H9 (cell line): ENCODE measurements at regions not wholly inside any gene's neighbourhood (a gene's known extent, or its start where the extent isn't known, plus 50 kb on each side); places are given as distances from the start of the nearest gene placed in this dataset.

Source experiments
- DNase-seq: peaks from one replicate; pipeline ENCODE4 v3.0.0-alpha.2; 2017
- H2AFZ ChIP-seq: one replicate; pipeline ENCODE4 v1.6.1; 2013; ENCODE audit warnings: mild to moderate bottlenecking, low read length, control low read depth, moderate library complexity
- H2AK5ac ChIP-seq: 2 replicates; pipeline ENCODE4 v1.6.1; 2013; ENCODE audit warnings: low read length, control low read depth, mixed read lengths; ENCODE audit not compliant: insufficient read length
- H2BK120ac ChIP-seq: one replicate; pipeline ENCODE4 v1.6.1; 2013; ENCODE audit warnings: low read depth, mild to moderate bottlenecking, low read length, control low read depth, inconsistent platforms; ENCODE audit not compliant: poor library complexity, severe bottlenecking
- H2BK12ac ChIP-seq: 2 replicates; pipeline ENCODE4 v1.6.1; 2013; ENCODE audit warnings: low read length, control low read depth, mixed read lengths, low read depth; ENCODE audit not compliant: insufficient read length
- H2BK15ac ChIP-seq: 2 replicates; pipeline ENCODE4 v1.6.1; 2013; ENCODE audit warnings: low read depth, low read length, control low read depth
- H2BK20ac ChIP-seq: one replicate; pipeline ENCODE4 v1.6.1; 2013; ENCODE audit warnings: low read depth, mild to moderate bottlenecking, low read length, control low read depth, inconsistent platforms; ENCODE audit not compliant: poor library complexity, severe bottlenecking
- H2BK5ac ChIP-seq: 2 replicates; pipeline ENCODE4 v1.6.1; 2013; ENCODE audit warnings: low read length, control low read depth, mixed read lengths; ENCODE audit not compliant: insufficient read length
- H3K14ac ChIP-seq: 2 replicates; pipeline ENCODE4 v1.6.1; 2013; ENCODE audit warnings: low read length, control low read depth; ENCODE audit not compliant: insufficient read depth
- H3K18ac ChIP-seq: 2 replicates; pipeline ENCODE4 v1.6.1; 2013; ENCODE audit warnings: low read depth, mild to moderate bottlenecking, mixed read lengths, low read length, control low read depth; ENCODE audit not compliant: insufficient read length
- H3K23ac ChIP-seq: 2 replicates; pipeline ENCODE4 v1.6.1; 2013; ENCODE audit warnings: low read length, control low read depth, mixed read lengths, low read depth; ENCODE audit not compliant: insufficient read length
- H3K23me2 ChIP-seq: 2 replicates; pipeline ENCODE4 v1.6.1; 2013; ENCODE audit warnings: low read depth, mild to moderate bottlenecking, mixed read lengths, low read length, control low read depth; ENCODE audit not compliant: insufficient read length, poor library complexity, severe bottlenecking
- H3K27ac ChIP-seq: 2 replicates; pipeline ENCODE4 v1.5.1; 2013; ENCODE audit warnings: low read length, control low read depth, mixed read lengths, low read depth; ENCODE audit not compliant: insufficient read length
- H3K27me3 ChIP-seq: 2 replicates; pipeline ENCODE4 v1.6.1; 2013; ENCODE audit warnings: low read length, control low read depth, inconsistent platforms; ENCODE audit not compliant: insufficient read depth
- H3K4ac ChIP-seq: 2 replicates; pipeline ENCODE4 v1.6.1; 2013; ENCODE audit warnings: low read depth, mild to moderate bottlenecking, control low read depth, inconsistent platforms, low read length, moderate library complexity
- H3K4me1 ChIP-seq: 2 replicates; pipeline ENCODE4 v1.6.1; 2013; ENCODE audit warnings: low read length, control low read depth, inconsistent platforms; ENCODE audit not compliant: insufficient read depth
- H3K4me2 ChIP-seq: 2 replicates; pipeline ENCODE4 v1.6.1; 2013; ENCODE audit warnings: low read length, control low read depth, mixed read lengths; ENCODE audit not compliant: insufficient read length, insufficient read depth
- H3K56ac ChIP-seq: 2 replicates; pipeline ENCODE4 v1.6.1; 2013; ENCODE audit warnings: low read depth, mild to moderate bottlenecking, mixed read lengths, low read length, control low read depth; ENCODE audit not compliant: insufficient read length
- H3K79me1 ChIP-seq: 2 replicates; pipeline ENCODE4 v1.6.1; 2013; ENCODE audit warnings: low read depth, mild to moderate bottlenecking, moderate library complexity, low read length, control low read depth, inconsistent platforms; ENCODE audit not compliant: insufficient read depth, poor library complexity, severe bottlenecking
- H3K79me2 ChIP-seq: 2 replicates; pipeline ENCODE4 v1.6.1; 2013; ENCODE audit warnings: low read length, control low read depth, inconsistent platforms; ENCODE audit not compliant: insufficient read depth
- H3K9ac ChIP-seq: 2 replicates; pipeline ENCODE4 v1.6.1; 2013; ENCODE audit warnings: low read length, control low read depth, mixed read lengths; ENCODE audit not compliant: insufficient read length; ENCODE audit errors: extremely low read depth
- H3K9me3 ChIP-seq: one replicate; pipeline ENCODE4 v1.6.1; 2013; ENCODE audit warnings: low read depth, low read length, inconsistent platforms; ENCODE audit not compliant: control insufficient read depth
- H3T11ph ChIP-seq: one replicate; pipeline ENCODE4 v1.6.1; 2013; ENCODE audit warnings: mild to moderate bottlenecking, low read length, control low read depth, inconsistent platforms
- H4K20me1 ChIP-seq: one replicate; pipeline ENCODE4 v1.6.1; 2013; ENCODE audit not compliant: control insufficient read depth, insufficient read length, insufficient read depth
- H4K5ac ChIP-seq: 2 replicates; pipeline ENCODE4 v1.6.1; 2013; ENCODE audit warnings: low read depth, mild to moderate bottlenecking, mixed read lengths, low read length, control low read depth; ENCODE audit not compliant: insufficient read length
- H4K8ac ChIP-seq: replicated peaks from 2 replicates; pipeline ENCODE4 v1.6.1; 2013; ENCODE audit warnings: low read length, control low read depth, mixed read lengths, low read depth; ENCODE audit not compliant: insufficient read length
- H4K91ac ChIP-seq: 2 replicates; pipeline ENCODE4 v1.6.1; 2013; ENCODE audit warnings: low read depth, mild to moderate bottlenecking, moderate library complexity, mixed read lengths, low read length, control low read depth; ENCODE audit not compliant: insufficient read length
- H3K27ac Mint-ChIP-seq, 3 experiments: 2 replicates in 2 of 3; 3 replicates in 1 of 3; pipeline ENCODE4 v1.8.0; 2020 to 2021; ENCODE audit warnings: mixed read lengths in 3 of 3, mild to moderate bottlenecking in 1 of 3, moderate library complexity in 1 of 3
- H3K27me3 Mint-ChIP-seq: 2 replicates; pipeline ENCODE4 v1.8.0; 2021; ENCODE audit warnings: low read depth, mild to moderate bottlenecking, moderate library complexity, mixed read lengths
- H3K36me3 Mint-ChIP-seq, 3 experiments: 2 replicates in 2 of 3; 3 replicates in 1 of 3; pipeline ENCODE4 v1.8.0; 2020 to 2021; ENCODE audit warnings: low read depth in 3 of 3, mixed read lengths in 3 of 3; ENCODE audit not compliant: insufficient read depth in 1 of 3
- H3K4me1 Mint-ChIP-seq, 2 experiments: 2 replicates each; pipeline ENCODE4 v1.8.0; 2020; ENCODE audit warnings: mixed read lengths in 2 of 2
- H3K4me3 Mint-ChIP-seq, 2 experiments: 2 replicates in 1 of 2; 3 replicates in 1 of 2; pipeline ENCODE4 v1.8.0; 2020 to 2021; ENCODE audit warnings: mild to moderate bottlenecking in 2 of 2, mixed read lengths in 2 of 2, moderate library complexity in 1 of 2
- H3K9me3 Mint-ChIP-seq, 2 experiments: 2 replicates in 1 of 2; 3 replicates in 1 of 2; pipeline ENCODE4 v1.8.0; 2020; ENCODE audit warnings: mild to moderate bottlenecking in 2 of 2, mixed read lengths in 2 of 2, moderate library complexity in 1 of 2
- CTCF ChIP-seq: fragments of 200-600 bp; sonication (generic); conservative IDR thresholded peaks from 3 replicates; pipeline ENCODE4 v1.8.0; 2021; ENCODE audit warnings: antibody characterized with exemption, mild to moderate bottlenecking
- WGBS: extraction: QIAGEN DNeasy Blood & Tissue Kit; methylation state at CpG from one replicate; pipeline ENCODE4 v1.1.7; 2013; ENCODE audit warnings: missing lambda C conversion rate, low lambda C conversion rate, mixed read lengths; ENCODE audit not compliant: insufficient read length; ENCODE audit errors: extremely low coverage; 5-methylcytosine and 5-hydroxymethylcytosine counted together

GRCh38 chr7:135853499-135853898 is 104.9 kb upstream of the FAM180A start:
- WGBS: no CpG with 5 or more reads among the region's 2 CpGs
- no peak overlapping the region for H2BK15ac ChIP-seq
- DNase-seq: no peak
- H4K8ac ChIP-seq: no peak overlapping the region
- no peak overlapping the region for H2AK5ac ChIP-seq
- no peak overlapping the region for H3K56ac ChIP-seq
- Mint-ChIP-seq H3K4me1 (peaks cover 6 to 9% of the 10 kb centered on the region in 2 experiments), H3K36me3 (peaks cover 0 to 6% (median 0%) of the 10 kb centered on the region in 3 experiments; a peak in 2 of 7 replicates), H3K4me3 (no peak overlapping the region), H3K9me3 (peaks cover 7 to 14% of the 10 kb centered on the region in 2 experiments; a peak in 4 of 5 replicates), H3K27ac (no peak overlapping the region), H3K27me3 (no peaks in the 10 kb centered on the region; the same call in 1 of the 2 replicates)
- H3K23me2 ChIP-seq: no peaks in the 10 kb centered on the region
- no peaks in the 10 kb centered on the region for H3K9me3 ChIP-seq
- no peak overlapping the region for H2BK5ac ChIP-seq
- H2AFZ ChIP-seq: no peak overlapping the region
- no peaks in the 10 kb centered on the region for H4K20me1 ChIP-seq
- no peak overlapping the region for H3K4ac ChIP-seq
- no peak overlapping the region for H3K9ac ChIP-seq
- H3K27me3 ChIP-seq: no peaks in the 10 kb centered on the region
- H2BK12ac ChIP-seq: no peak overlapping the region
- no peak overlapping the region for H3K4me2 ChIP-seq
- no peaks in the 10 kb centered on the region for H3K79me2 ChIP-seq
- no peak overlapping the region for H2BK120ac ChIP-seq
- no peak overlapping the region for H2BK20ac ChIP-seq
- no peak overlapping the region for H3K23ac ChIP-seq
- no peak overlapping the region for H3K14ac ChIP-seq
- no peak overlapping the region for H3T11ph ChIP-seq
- no peak for TF ChIP-seq CTCF
- peaks cover 4% of the 10 kb centered on the region; the same call in 1 of the 2 replicates for H3K4me1 ChIP-seq
- H4K5ac ChIP-seq: no peak overlapping the region
- no peaks in the 10 kb centered on the region for H3K79me1 ChIP-seq
- no peak overlapping the region for H4K91ac ChIP-seq
- no peak overlapping the region for H3K27ac ChIP-seq
- no peak overlapping the region for H3K18ac ChIP-seq
